Cerebellar cortex (tissue), 1 donor: ENCODE measurements at regions not wholly inside any gene's neighbourhood (a gene's known extent, or its start where the extent isn't known, plus 50 kb on each side); places are given as distances from the start of the nearest gene placed in this dataset.
A peak's percentile ranks its signal among the peaks of the same experiment; 100 is the strongest.

ENCODE experiments used
- DNase-seq: peaks from one replicate; pipeline ENCODE4 v3.0.0-alpha.2; 2015; ENCODE audit warnings: low spot score

DNA sequence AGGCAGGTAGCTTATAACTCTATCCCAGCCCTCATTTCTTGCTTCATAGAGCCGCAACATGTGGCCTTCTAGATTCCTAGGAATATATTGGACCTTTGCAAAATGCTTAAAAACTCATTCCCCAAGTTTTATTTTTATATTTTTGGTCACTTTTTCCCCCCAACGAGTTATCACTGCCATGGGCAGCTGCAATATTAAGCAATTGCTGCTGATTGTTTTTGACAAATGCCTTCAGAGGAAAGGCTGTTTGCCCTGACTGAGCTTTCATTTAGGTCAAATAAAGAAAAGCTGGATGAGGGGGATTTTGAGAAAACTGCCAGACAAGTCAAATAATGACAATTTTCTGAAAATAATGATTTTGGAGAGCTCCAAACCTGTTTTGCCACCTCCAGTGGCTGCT, 976.9 kb upstream of the MBL2 start:
- DNase-seq: no peak

GRCh38 chr10:53748319-53748718, 975.7 kb upstream of the MBL2 start:
- no peak for DNase-seq

- DNase-seq: no peak
These were observed 972.2 kb upstream of the MBL2 start for GRCh38 chr10:53744746-53745145.

- DNase-seq: no peak
These were observed 971.6 kb upstream of the MBL2 start for GRCh38 chr10:53744176-53744575.

DNA sequence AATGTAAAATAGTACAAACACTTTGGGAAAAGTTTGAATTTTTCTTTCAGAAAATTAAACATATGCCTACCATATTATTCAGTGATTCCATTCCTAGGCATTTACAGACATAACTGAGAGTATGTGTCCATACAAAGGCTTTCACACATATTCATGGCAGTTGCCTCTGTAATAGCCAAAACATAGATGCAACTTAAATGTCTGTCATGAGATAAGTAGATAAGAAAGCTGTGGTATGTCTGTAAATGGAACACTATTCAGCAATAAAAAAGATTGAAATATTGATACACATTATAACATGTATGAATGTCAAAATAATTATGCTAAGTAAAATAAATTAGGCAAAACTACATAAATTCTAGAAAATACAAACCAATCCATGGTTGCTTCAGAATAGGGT, 964.5 kb upstream of the MBL2 start:
- no peak for DNase-seq

GRCh38 chr10:53726921-53727320, 954.3 kb upstream of the MBL2 start:
- no peak for DNase-seq

GRCh38 chr10:53724581-53724980, 952.0 kb upstream of the MBL2 start:
- no peak for DNase-seq

GRCh38 chr10:53719658-53720057, 947.1 kb upstream of the MBL2 start:
- no peak for DNase-seq

DNA sequence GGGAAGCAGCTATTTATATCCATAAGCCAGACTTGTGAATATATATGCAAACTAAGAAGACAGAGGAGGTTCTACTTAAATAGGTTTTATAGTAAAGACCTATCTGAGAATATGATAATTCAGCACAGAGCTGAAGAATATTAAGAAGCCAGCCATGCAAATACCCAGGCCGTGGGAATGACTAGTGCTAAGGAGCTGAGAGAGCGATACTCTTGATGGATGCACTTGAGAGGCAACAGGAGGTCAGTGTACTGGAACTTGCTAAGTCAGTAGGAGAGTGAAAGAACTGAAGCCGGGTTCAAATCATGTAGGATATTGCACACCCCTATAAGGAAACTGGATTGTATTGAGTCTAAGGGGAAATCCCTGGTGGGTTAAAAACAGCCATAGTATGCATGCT, 943.6 kb upstream of the MBL2 start:
- no peak for DNase-seq

DNA sequence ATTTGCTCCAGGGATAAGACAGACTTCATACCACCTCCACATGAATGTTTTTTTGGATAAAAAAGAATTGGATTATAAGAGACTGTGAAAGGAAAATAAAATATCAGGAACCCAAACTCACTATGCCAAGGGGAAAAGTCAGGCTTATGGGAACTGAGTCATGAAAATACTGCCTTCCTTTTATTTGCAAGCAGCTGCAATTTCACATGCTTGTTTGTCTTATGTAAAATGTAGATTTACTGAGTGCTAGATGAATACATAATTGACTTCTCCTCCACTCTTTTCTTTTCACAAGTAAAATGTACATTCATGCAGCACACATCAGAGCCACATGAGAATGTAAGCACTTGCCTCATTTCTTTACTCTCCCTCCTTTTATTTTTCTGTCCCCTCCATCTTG, 940.8 kb upstream of the MBL2 start:
- DNase-seq: no peak

DNA sequence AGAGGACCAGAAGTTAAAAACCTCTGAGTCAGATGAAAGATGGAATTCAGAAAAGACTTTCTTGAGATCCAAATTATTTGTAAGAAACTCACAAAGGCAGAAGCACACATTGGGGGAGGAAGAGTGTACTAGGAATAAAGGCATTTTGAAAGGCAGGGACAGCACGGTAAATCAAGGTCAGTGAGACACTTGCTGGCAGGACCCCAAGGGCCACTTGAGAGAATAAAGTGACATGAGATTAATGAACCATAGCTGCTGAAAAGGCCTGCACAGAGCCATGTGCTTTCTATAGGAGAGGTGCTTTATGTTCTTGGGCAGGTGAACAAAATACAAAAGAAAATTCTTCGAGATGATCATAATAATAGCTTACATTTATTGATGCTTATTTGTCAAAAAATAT, 929.9 kb upstream of the MBL2 start:
- DNase-seq: no peak

- DNase-seq: no peak
These were observed 928.6 kb upstream of the MBL2 start for GRCh38 chr10:53701213-53701612.

GRCh38 chr10:53700278-53700677, 927.7 kb upstream of the MBL2 start:
- DNase-seq: no peak

DNA sequence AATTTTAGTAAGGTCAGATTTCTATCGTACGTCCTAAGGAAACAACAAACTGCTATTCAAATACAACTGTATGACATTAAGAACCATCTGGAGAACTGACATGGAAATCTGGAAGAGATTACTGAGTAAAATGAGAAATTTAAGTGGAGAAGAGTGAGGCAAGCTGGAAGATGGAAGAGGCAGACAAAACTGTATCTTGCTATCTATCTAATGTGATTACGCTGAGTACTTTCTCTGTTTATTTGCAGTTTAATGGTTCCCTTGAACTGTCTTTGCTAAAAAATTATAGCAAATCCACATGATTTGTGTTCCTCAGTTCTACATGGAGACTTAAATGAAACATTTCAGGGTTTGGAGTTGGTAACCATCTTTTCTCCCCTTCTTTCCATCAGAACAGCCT, 927.1 kb upstream of the MBL2 start:
- no peak for DNase-seq

DNA sequence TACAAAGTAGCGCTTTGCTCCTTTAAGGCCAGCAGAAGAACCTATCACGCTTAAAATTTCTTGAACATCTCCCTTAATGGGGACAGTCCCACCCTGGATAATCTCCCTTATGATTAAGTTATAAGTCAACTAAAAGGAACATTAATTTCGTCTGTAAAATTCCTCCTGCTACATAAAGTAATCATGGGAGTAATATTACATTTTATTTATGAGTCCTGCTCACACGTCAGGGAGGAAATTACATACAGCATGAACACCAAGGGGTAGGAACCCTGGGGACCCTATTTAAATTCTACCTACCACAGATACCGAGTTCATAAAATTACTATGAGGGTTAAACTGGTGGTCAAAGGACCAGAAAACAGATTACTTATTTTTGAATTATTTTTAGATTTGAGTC, 926.6 kb upstream of the MBL2 start:
- DNase-seq: no peak

DNA sequence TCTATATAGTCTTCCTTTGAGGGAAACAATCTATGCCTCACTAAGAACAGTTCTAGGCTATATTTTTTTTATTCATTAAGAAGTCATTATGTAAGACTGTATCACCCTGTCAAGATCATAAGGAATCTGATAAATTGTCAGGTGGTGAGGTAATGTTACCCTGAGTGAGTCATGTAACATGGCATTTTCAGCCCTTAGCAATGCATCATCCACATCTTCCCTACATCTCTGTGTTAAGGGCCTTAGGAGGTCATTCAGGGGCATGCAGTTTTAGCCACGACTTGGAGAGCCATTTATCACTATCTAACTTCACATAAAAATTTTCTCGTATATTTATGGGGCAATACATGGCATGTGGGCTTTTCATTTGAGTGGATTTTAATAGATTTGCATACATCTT, 924.5 kb upstream of the MBL2 start:
- no peak for DNase-seq

GRCh38 chr10:53690524-53691240, 918.1 kb upstream of the MBL2 start:
- no peak for DNase-seq

- DNase-seq: no peak
These were observed 915.2 kb upstream of the MBL2 start for GRCh38 chr10:53687800-53688199.

- DNase-seq: no peak
These were observed 910.3 kb upstream of the MBL2 start for GRCh38 chr10:53682885-53683284.

DNA sequence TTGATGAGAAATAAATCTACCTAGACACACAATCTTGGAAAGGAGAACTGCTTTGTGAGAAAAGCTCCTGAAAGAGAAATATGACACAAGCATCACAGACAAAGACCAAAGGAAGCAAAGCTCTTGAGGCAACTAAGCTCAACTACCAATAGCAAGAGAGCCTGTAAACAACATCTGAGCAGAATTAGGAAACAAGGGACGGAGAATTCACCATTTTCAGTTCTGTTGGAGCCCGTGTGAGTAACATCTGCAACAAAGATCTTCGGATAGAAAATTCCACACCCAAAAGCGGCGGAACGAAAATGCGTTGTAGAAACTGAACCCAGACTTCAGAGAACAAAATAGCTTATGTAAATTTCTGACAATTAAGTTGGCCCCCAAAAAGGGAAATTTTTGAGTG, 909.9 kb upstream of the MBL2 start:
- DNase-seq: no peak

DNA sequence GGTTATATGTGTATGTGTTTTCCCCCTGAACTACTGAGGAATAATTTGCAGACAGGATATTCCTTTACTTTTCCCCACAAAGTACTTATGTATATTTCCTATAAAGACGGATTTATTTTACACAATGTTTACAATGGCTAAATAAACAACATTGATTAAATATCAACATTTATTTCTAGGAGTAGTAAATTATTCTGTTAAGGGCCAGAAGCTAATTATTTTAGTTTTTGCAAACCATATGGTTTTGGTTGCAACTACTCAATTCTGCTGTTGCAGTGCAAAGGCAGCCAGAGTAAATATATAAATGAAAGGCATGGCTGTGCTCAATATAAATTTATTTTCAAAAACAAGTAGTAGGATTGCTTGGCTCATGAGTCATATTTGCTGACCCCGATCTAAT, 907.1 kb upstream of the MBL2 start:
- no peak for DNase-seq

- DNase-seq: no peak
These were observed 902.6 kb upstream of the MBL2 start for GRCh38 chr10:53675177-53675576.

GRCh38 chr10:53667063-53667462, 894.5 kb upstream of the MBL2 start:
- DNase-seq: no peak

DNA sequence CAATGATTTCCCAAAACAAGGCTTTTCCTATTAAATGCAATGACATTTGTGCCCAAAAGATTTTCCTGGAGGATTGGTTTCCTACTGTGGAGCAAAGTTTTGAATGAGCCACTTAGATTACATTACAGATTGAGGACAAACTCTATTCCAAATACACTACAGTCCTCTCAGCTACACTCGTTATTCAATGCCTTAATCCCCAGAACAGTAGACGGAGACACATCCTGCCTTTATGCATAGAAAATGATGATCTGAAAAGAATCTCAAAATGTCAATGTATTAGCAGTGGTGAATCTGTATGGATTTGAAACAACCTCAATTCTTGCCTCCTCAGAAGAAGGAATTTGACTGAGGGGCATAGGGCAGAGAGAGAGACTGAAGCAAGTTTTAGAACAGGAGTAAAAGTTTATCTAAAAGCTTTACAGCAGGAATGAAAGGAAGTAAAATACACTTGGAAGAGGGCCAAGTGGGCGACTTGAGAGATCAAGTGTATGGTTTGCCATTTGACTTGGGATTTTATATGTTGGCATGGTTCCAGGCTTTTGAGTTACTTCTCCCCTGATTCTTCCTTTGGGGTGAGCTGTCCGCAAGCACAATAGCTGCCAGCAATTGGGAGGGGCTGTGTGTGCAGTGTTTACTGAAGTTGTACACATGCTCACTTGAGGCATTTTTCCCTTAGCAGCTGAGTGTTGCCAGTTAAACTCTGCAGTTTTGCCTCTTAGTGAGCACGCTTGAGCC, 891.9 kb upstream of the MBL2 start:
- DNase-seq: peak; percentile 4
